ENCODE measurements at regions not wholly inside any gene's neighbourhood (a gene's known extent, or its start where the extent isn't known, plus 50 kb on each side); places are given as distances from the start of the nearest gene placed in this dataset.

GRCh38 chr13:107244241-107244640 lies 676.3 kb upstream of the ARGLU1 start:
- no peaks in the 10 kb centered on the region for H3K4me1 ChIP-seq
- no peak for TF ChIP-seq CTCF (IDR thresholded peaks at IDR 0.05)
- TF ChIP-seq POLR2A (IDR thresholded peaks at IDR 0.05) = no peak
- H3K27me3 ChIP-seq = no peaks in the 10 kb centered on the region
- no peaks in the 10 kb centered on the region for H3K36me3 ChIP-seq
- no peak for DNase-seq
- no peak overlapping the region for H3K4me3 ChIP-seq
- WGBS, 2 donors = 62 to 76% methylated on average over 2 of the region's 2 CpGs
- H3K9me3 ChIP-seq = no peaks in the 10 kb centered on the region
- no peak overlapping the region for H3K27ac ChIP-seq
- intact Hi-C loops (cut with DNase I) = no loop called here

- intact Hi-C loops (cut with DNase I) = no loop called here
- TF ChIP-seq POLR2A (IDR thresholded peaks at IDR 0.05) (no peak), CTCF (IDR thresholded peaks at IDR 0.05) (no peak)
- 46 to 67% methylated on average over 3 to 6 of the region's 6 CpGs for WGBS, 2 donors
- Histone ChIP-seq H3K27me3 (no peaks in the 10 kb centered on the region), H3K36me3 (no peaks in the 10 kb centered on the region), H3K9me3 (no peaks in the 10 kb centered on the region), H3K27ac (no peak overlapping the region), H3K4me1 (no peaks in the 10 kb centered on the region), H3K4me3 (no peak overlapping the region)
- DNase-seq = no peak
Observed at GRCh38 chr13:107242138-107242537, 674.2 kb upstream of the ARGLU1 start.

- no peak for DNase-seq
- no peaks in the 10 kb centered on the region for H3K9me3 ChIP-seq
- no peaks in the 10 kb centered on the region for H3K36me3 ChIP-seq
- intact Hi-C loops (cut with DNase I) = no loop called here
- no peaks in the 10 kb centered on the region for H3K4me1 ChIP-seq
- 72 to 73% methylated on average over 7 of the region's 7 CpGs for WGBS, 2 donors
- TF ChIP-seq POLR2A (IDR thresholded peaks at IDR 0.05) (no peak), CTCF (IDR thresholded peaks at IDR 0.05) (no peak)
- H3K27me3 ChIP-seq = no peaks in the 10 kb centered on the region
- H3K27ac ChIP-seq = no peak overlapping the region
- H3K4me3 ChIP-seq = no peak overlapping the region
Observed at GRCh38 chr13:107241381-107241780, 673.4 kb upstream of the ARGLU1 start.

DNA sequence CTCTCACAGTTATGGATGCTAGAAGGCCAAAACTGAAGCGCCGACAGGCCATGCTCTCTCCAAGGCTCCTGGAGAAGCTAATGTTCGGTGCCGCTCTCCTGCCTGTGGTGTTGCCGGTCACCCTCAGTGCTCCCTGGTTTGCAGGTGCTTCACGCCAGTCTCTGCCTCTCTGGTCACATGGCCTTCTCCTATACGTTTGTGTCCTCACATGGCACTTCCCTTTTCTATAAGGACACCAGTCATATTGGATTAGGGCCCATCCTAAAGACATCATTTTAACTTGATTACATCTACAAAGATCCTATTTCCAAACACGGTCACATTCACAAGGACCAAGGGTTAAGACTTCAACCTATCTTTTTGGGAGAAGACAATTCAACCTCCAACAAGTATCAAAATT lies 671.3 kb upstream of the ARGLU1 start:
- no peak overlapping the region for H3K4me3 ChIP-seq
- H3K9me3 ChIP-seq = no peaks in the 10 kb centered on the region
- no peaks in the 10 kb centered on the region for H3K36me3 ChIP-seq
- no peaks in the 10 kb centered on the region for H3K4me1 ChIP-seq
- H3K27ac ChIP-seq = no peak overlapping the region
- no peak for DNase-seq
- TF ChIP-seq POLR2A (IDR thresholded peaks at IDR 0.05) (no peak), CTCF (IDR thresholded peaks at IDR 0.05) (no peak)
- no peaks in the 10 kb centered on the region for H3K27me3 ChIP-seq
- 77 to 85% methylated on average over 7 to 8 of the region's 8 CpGs for WGBS, 2 donors
- intact Hi-C loops (cut with DNase I) = no loop called here

DNA sequence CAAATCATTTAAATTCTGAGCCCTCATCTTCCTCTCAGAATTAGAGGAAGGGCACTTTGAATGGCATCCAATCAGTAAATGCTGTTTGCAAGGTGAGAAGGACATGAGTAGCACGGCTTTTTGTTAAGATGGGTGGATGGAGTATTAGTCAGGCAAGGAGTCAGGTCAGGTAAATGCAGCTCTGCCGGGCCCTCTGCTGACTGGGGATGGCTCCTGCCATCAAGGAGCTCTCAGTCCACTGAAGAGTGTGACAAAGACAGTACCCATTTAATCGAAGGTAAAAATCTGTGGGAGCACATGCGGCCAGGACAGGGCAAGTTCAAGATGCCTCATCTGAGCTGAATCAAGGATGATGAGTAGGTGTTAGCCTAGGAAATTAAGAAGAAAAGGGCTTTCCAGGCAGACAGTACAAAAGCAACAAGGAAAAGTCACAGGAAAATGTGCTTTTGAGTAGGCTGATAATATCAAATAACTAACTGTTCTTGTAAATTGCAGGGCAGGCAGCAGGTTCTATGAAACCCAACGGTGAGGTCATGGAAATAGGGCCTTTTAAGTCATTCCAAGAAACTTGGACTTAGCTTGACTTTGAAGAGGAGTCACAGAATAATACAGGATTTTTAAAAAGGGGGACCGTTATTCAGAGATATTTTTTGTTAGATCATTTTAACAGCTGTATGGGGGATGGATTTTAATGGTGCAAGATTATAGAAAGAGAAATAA lies 670.5 kb upstream of the ARGLU1 start:
- no peaks in the 10 kb centered on the region for H3K9me3 ChIP-seq
- TF ChIP-seq CTCF (IDR thresholded peaks at IDR 0.05) (no peak), POLR2A (IDR thresholded peaks at IDR 0.05) (no peak)
- no peaks in the 10 kb centered on the region for H3K36me3 ChIP-seq
- no peak overlapping the region for H3K4me3 ChIP-seq
- no peaks in the 10 kb centered on the region for H3K4me1 ChIP-seq
- WGBS, 2 donors = 67 to 73% methylated on average over 6 of the region's 6 CpGs
- no peaks in the 10 kb centered on the region for H3K27me3 ChIP-seq
- intact Hi-C loops (cut with DNase I) = no loop called here
- no peak for DNase-seq
- H3K27ac ChIP-seq = no peak overlapping the region
